ENCODE measurements at regions not wholly inside any gene's neighbourhood (a gene's known extent, or its start where the extent isn't known, plus 50 kb on each side); places are given as distances from the start of the nearest gene placed in this dataset. TPM values are rescaled to one million over a fixed set of nuclear protein-coding genes. Genes with fewer than 3 reads are reported as not detected.

DNA sequence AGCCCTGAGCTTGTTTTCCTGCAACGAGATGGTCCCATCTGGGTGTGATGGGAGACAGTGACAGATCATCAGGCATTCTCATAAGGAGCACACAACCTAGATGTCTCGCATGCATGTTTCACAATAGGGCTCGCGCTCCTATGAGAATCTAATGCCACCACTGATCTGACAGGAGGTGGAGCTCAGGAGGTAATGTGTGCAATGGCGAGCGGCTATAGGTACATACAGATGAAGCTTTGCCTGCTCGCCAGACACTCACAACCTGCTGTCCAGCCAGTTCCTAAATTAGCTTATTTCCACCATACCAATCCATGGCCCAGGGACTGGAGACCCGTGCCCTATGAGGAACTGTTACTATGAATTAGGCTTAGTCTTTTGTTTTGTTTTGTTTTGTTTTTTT, 55.3 kb upstream of the SLC30A5 start:
- no peak for DNase-seq (ENCODE audit: low read depth)
- ChIA-PET POLR2A (no interaction called here), CTCF (no interaction called here)
- Histone ChIP-seq H3K27me3 (ENCODE audit: control insufficient read depth, insufficient read depth, low read length) (no peaks in the 10 kb centered on the region), H3K36me3 (ENCODE audit: control insufficient read depth, insufficient read depth, low read length) (no peaks in the 10 kb centered on the region), H3K4me3 (ENCODE audit: low read depth, low read length) (no peak overlapping the region)
- TF ChIP-seq, protein P1, sequence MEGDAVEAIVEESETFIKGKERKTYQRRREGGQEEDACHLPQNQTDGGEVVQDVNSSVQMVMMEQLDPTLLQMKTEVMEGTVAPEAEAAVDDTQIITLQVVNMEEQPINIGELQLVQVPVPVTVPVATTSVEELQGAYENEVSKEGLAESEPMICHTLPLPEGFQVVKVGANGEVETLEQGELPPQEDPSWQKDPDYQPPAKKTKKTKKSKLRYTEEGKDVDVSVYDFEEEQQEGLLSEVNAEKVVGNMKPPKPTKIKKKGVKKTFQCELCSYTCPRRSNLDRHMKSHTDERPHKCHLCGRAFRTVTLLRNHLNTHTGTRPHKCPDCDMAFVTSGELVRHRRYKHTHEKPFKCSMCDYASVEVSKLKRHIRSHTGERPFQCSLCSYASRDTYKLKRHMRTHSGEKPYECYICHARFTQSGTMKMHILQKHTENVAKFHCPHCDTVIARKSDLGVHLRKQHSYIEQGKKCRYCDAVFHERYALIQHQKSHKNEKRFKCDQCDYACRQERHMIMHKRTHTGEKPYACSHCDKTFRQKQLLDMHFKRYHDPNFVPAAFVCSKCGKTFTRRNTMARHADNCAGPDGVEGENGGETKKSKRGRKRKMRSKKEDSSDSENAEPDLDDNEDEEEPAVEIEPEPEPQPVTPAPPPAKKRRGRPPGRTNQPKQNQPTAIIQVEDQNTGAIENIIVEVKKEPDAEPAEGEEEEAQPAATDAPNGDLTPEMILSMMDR (IDR thresholded peaks at IDR 0.05; ENCODE audit: insufficient read depth, low read depth, low read length), result no peak

DNA sequence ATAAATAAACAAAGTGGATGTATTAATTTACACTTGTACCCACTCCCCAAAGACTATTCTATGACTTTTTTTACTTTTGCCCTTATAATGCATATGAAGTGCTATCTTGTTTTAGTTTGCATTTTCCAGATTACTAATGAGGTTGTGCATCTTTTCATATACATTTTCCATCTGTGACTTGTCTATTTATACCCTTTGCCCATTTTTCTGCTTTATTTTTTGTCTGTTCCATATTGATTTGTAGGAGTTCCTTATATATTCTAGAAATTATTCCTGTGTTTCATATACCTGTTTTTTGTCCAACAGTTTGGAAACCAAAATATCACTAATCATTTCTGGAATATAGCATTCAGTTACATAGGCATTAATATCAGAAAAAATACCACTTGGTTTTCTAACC, 54.0 kb upstream of the SLC30A5 start:
- Histone ChIP-seq H3K27me3 (ENCODE audit: control insufficient read depth, insufficient read depth, low read length) (no peaks in the 10 kb centered on the region), H3K36me3 (ENCODE audit: control insufficient read depth, insufficient read depth, low read length) (no peaks in the 10 kb centered on the region), H3K4me3 (ENCODE audit: low read depth, low read length) (no peak overlapping the region)
- ChIA-PET CTCF (no interaction called here), POLR2A (no interaction called here)
- TF ChIP-seq, protein P1 (IDR thresholded peaks at IDR 0.05; ENCODE audit: insufficient read depth, low read depth, low read length), result no peak
- DNase-seq (ENCODE audit: low read depth), result no peak

DNA sequence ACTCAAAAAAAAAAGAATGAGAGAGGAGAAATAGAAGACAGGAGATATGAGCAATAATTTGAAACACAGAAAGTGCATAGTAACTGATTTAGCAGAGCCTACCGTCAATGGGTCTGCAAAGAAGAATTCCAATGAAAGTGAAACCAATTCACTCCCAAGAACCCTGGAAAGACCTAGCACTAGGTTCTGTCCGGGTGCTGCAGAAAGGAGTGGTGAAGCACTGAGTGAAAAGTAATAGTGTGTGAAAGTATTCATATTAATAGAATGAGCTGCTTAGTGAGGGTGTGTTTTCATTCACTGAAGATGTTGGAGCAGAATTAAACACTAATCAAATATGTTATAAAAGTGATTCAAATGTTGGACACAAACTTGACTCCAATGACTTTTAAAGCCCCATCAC, 51.3 kb upstream of the SLC30A5 start:
- H3K4me3 ChIP-seq (ENCODE audit: low read depth, low read length), result no peak overlapping the region
- no peaks in the 10 kb centered on the region for H3K27me3 ChIP-seq (ENCODE audit: control insufficient read depth, insufficient read depth, low read length)
- H3K36me3 ChIP-seq (ENCODE audit: control insufficient read depth, insufficient read depth, low read length), result no peaks in the 10 kb centered on the region
- ChIA-PET CTCF (interaction anchor here (0.8 to 2.6 kb wide), 13 partner anchors 8 to 760 kb away, joined by 3 to 14 read pairs (median 4); partner anchors contain the start of genes CCDC125 and SLC30A5), POLR2A (interaction anchor here (0.6 kb wide), 1 partner anchor 602 kb away, joined by 3 read pairs; no protein-coding TSS in a partner anchor)
- TF ChIP-seq, protein P1 (IDR thresholded peaks at IDR 0.05; ENCODE audit: insufficient read depth, low read depth, low read length), result no peak
- no peak for DNase-seq (ENCODE audit: low read depth)

DNA sequence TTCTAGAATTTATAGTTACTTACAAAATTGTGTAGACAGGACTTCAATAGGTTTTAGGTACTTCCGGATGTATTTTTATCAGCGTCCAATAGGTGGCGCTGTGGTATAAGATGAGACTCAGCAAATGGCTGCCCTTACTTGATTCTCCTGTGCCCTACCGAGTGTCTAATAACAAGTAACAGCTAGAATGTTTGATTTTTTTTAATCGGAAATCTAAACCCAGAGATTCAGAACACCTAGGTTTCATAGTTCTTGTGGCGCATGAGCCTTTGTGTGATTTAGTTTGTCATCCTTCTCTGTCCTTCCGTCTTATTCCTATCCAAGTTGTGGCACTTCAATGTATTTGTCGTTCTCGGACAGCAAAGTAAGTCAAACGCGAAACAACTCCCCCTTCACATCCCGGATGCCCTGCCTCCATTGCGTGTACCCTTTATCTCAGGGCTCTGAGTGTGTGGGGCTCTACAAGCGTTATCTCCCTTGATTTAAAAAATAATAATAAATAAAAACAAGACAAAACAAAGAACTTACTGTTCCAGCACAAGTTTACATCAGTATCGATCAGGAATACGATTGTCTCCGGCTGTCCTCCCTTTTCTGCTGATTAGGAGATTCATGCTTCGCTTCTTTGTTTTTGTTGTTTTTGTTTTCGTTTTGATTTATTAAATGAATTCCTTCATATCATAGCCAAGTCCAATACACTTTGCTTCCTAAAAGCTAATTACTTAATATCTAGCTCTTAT, 50.7 kb upstream of the SLC30A5 start:
- Histone ChIP-seq H3K4me3 (ENCODE audit: low read depth, low read length) (peak overlapping the region; percentile 41), H3K36me3 (ENCODE audit: control insufficient read depth, insufficient read depth, low read length) (no peaks in the 10 kb centered on the region), H3K27me3 (ENCODE audit: control insufficient read depth, insufficient read depth, low read length) (no peaks in the 10 kb centered on the region)
- DNase-seq (ENCODE audit: low read depth), result peak; percentile 58
- TF ChIP-seq, protein P1 (IDR thresholded peaks at IDR 0.05; ENCODE audit: insufficient read depth, low read depth, low read length), result peak; percentile 73
- ChIA-PET CTCF (interaction anchor here (0.7 to 2.6 kb wide), 16 partner anchors 9 to 1878 kb away, joined by 3 to 14 read pairs (median 4); partner anchors contain the start of genes CCDC125 and SLC30A5), POLR2A (interaction anchor here (0.6 kb wide), 2 partner anchors 602 to 858 kb away, joined by 3 to 4 read pairs; no protein-coding TSS in a partner anchor)

DNA sequence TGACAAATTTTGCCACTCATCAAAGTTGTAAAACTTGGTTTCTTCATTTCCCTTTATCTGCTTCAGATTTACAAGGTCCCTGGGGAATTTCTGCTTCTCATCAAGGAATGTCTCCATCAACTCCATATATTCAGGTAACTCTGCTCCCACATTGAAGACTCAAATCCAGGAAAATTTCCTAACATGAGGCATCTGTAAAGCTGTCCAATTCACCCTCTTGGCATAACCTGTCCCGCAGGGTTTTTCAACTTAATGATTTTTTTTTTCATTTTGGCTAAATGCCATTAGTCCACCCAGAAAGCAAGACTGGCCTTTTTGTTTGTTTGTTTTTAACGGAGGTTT, 50.2 kb upstream of the SLC30A5 start:
- DNase-seq (ENCODE audit: low read depth), result no peak
- CTCF ChIA-PET, result interaction anchor here (0.7 to 2.6 kb wide), 11 partner anchors 9 to 1878 kb away, joined by 3 to 14 read pairs (median 5); partner anchors contain the start of gene SLC30A5
- POLR2A ChIA-PET, result interaction anchor here (0.6 kb wide), 1 partner anchor 859 kb away, joined by 4 read pairs; no protein-coding TSS in a partner anchor
- Histone ChIP-seq H3K36me3 (ENCODE audit: control insufficient read depth, insufficient read depth, low read length) (no peaks in the 10 kb centered on the region), H3K4me3 (ENCODE audit: low read depth, low read length) (no peak overlapping the region; the same call in 1 of the 2 replicates), H3K27me3 (ENCODE audit: control insufficient read depth, insufficient read depth, low read length) (no peaks in the 10 kb centered on the region)
- TF ChIP-seq, protein P1 (IDR thresholded peaks at IDR 0.05; ENCODE audit: insufficient read depth, low read depth, low read length), result no peak

Small RNA genes in the stretch of these regions (small RNA-seq; reads per million reads assigned to genes)
- gene RF00096 (ENCODE audit: insufficient read length, low read depth, low replicate concordance) (not detected), gene RN7SKP251 (ENCODE audit: insufficient read length, low read depth, low replicate concordance) (not detected), gene VWA8P1 (ENCODE audit: insufficient read length, low read depth, low replicate concordance) (not detected)

Measured in BJ (cell line).